HepG2 (cell line): ENCODE measurements at regions not wholly inside any gene's neighbourhood (a gene's known extent, or its start where the extent isn't known, plus 50 kb on each side); places are given as distances from the start of the nearest gene placed in this dataset.

Experiments used
- ATAC-seq: fragments of 200-7000 bp; cut with Tn5 transposase; 3 replicates; pipeline ENCODE4 v1.9.1; 2020; ENCODE audit warnings: mild to moderate bottlenecking, moderate library complexity
- BruUV-seq: library from RNA; stranded (reverse); fragments of 400-500 nt; replicated peaks from 2 replicates; lab custom pipeline; 2021; lab: Mats Ljungman, UMichigan
- CTCF ChIA-PET: fragments of 300-600 bp; formaldehyde crosslinking; extraction: SDS; loops from one replicate; lab custom pipeline; 2021; ENCODE audit warnings: low total read pairs, inconsistent platforms, low intra/inter-chr PET ratio; lab: Yijun Ruan, JAX
- POLR2A ChIA-PET: fragments of 350-600 bp; sonication (Branson Sonifier 250); formaldehyde crosslinking; loops from one replicate; lab custom pipeline; 2020; ENCODE audit warnings: antibody characterized with exemption, inconsistent platforms; lab: Yijun Ruan, JAX
- DNase-seq: peaks from one replicate; pipeline ENCODE4 v3.0.0-alpha.2; 2015; ENCODE audit warnings: low spot score
- FAIRE-seq: peaks from 3 replicates; lab custom pipeline; 2011; peaks lifted over from hg19 to GRCh38; lab: Jason Lieb, UNC
- H2AFZ ChIP-seq: one replicate; pipeline ENCODE4 v1.6.1; 2011; ENCODE audit warnings: low read length, inconsistent platforms
- H3K27ac ChIP-seq: fragments of 300-600 bp; 3 replicates; pipeline ENCODE4 v1.8.0; 2011; ENCODE audit warnings: mixed run types, mild to moderate bottlenecking, mixed read lengths, low read length, inconsistent platforms; ENCODE audit not compliant: insufficient read depth; ENCODE audit errors: extremely low read length
- H3K27me3 ChIP-seq, 2 experiments: fragments of 200-600 bp in 1 of 2; 2 replicates in 1 of 2; 3 replicates in 1 of 2; pipeline versions ENCODE4 v1.6.0 to v1.8.0; 2011; ENCODE audit warnings: low read length in 2 of 2, mild to moderate bottlenecking in 2 of 2, moderate library complexity in 2 of 2, inconsistent platforms in 1 of 2; ENCODE audit not compliant: insufficient read depth in 2 of 2, control insufficient read depth in 1 of 2
- H3K36me3 ChIP-seq, 2 experiments: fragments of 200-600 bp in 1 of 2; replicated peaks in 1 of 2; 2 replicates in 1 of 2; 3 replicates in 1 of 2; pipeline versions ENCODE4 v1.5.1 to v1.8.0; 2011; ENCODE audit warnings: low read length in 2 of 2, inconsistent platforms in 1 of 2; ENCODE audit not compliant: insufficient read depth in 2 of 2, control insufficient read depth in 1 of 2
- H3K4me1 ChIP-seq: 2 replicates; pipeline ENCODE4 v1.5.1; 2012; ENCODE audit warnings: low read length, inconsistent platforms; ENCODE audit not compliant: insufficient read depth
- H3K4me2 ChIP-seq: 2 replicates; pipeline ENCODE4 v1.6.0; 2011; ENCODE audit warnings: low read depth, low read length, inconsistent platforms
- H3K4me3 ChIP-seq, 3 experiments: fragments of 200-600 bp in 1 of 3; sonication (generic), shearing (Covaris generic) in 1 of 3; replicated peaks in 1 of 3; 2 replicates each; pipeline ENCODE4 v1.5.1; 2011 to 2016; ENCODE audit warnings: low read length in 3 of 3, inconsistent platforms in 2 of 3, low read depth in 2 of 3, mild to moderate bottlenecking in 2 of 3, control low read depth in 1 of 3, mixed read lengths in 1 of 3; ENCODE audit not compliant: insufficient read depth in 1 of 3
- H3K79me2 ChIP-seq: one replicate; pipeline ENCODE4 v1.6.1; 2011; ENCODE audit warnings: low read length, inconsistent platforms; ENCODE audit not compliant: insufficient read depth
- H3K9ac ChIP-seq: 2 replicates; pipeline ENCODE4 v1.6.0; 2011; ENCODE audit warnings: mild to moderate bottlenecking, low read depth, low read length, inconsistent platforms; ENCODE audit not compliant: insufficient read depth
- H3K9me3 ChIP-seq: 2 replicates; pipeline ENCODE4 v1.5.1; 2012; ENCODE audit warnings: mild to moderate bottlenecking, low read length
- H4K20me1 ChIP-seq: 2 replicates; pipeline ENCODE4 v1.6.0; 2011; ENCODE audit warnings: inconsistent platforms, mild to moderate bottlenecking, low read length, moderate library complexity; ENCODE audit not compliant: insufficient read depth
- HES4 ChIP-seq: sonication (generic); formaldehyde crosslinking; IDR thresholded peaks from 2 replicates; pipeline ENCODE4 v1.9.0; 2021; ENCODE audit warnings: mild to moderate bottlenecking, missing genetic modification reagents, borderline replicate concordance
- HMG20A ChIP-seq: IDR thresholded peaks from 2 replicates; pipeline ENCODE4 v1.6.1; 2016; ENCODE audit warnings: borderline replicate concordance
- HOXA5 ChIP-seq: sonication (generic); formaldehyde crosslinking; IDR thresholded peaks from 2 replicates; pipeline ENCODE4 v1.4.0; 2020; ENCODE audit warnings: missing genetic modification reagents
- JUND ChIP-seq: sonication (generic); formaldehyde crosslinking; IDR thresholded peaks from 2 replicates; pipeline ENCODE4 v1.8.0; 2022; ENCODE audit warnings: mild to moderate bottlenecking, missing genetic modification reagents
- KLF16 ChIP-seq, 2 experiments: sonication (generic) in 1 of 2; formaldehyde crosslinking in 1 of 2; IDR thresholded peaks; 2 replicates each; pipeline versions ENCODE4 v1.6.1 to v1.8.0; 2016 to 2023; ENCODE audit warnings: missing genetic modification reagents in 2 of 2, missing compliant biosample characterization in 1 of 2
- PPARG ChIP-seq: conservative IDR thresholded peaks from 2 replicates; pipeline ENCODE4 v1.6.1; 2016; ENCODE audit warnings: missing biosample characterization, missing genetic modification reagents
- RFXAP ChIP-seq: sonication (generic); formaldehyde crosslinking; IDR thresholded peaks from 2 replicates; pipeline ENCODE4 v1.4.0; 2020; ENCODE audit warnings: missing genetic modification reagents, borderline replicate concordance
- SALL1 ChIP-seq: sonication (generic); formaldehyde crosslinking; IDR thresholded peaks from 2 replicates; pipeline ENCODE4 v1.8.0; 2022; ENCODE audit warnings: mild to moderate bottlenecking, missing genetic modification reagents
- STAG1 ChIP-seq: sonication (generic); formaldehyde crosslinking; IDR thresholded peaks from 2 replicates; pipeline ENCODE4 v1.4.0; 2020; ENCODE audit warnings: missing genetic modification reagents
- TEAD3 ChIP-seq: optimal IDR thresholded peaks from 2 replicates; pipeline ENCODE3; 2016; ENCODE audit warnings: borderline replicate concordance
- ZNF180 ChIP-seq: sonication (generic); formaldehyde crosslinking; IDR thresholded peaks from 2 replicates; pipeline ENCODE4 v1.4.0; 2020; ENCODE audit warnings: low read depth, missing genetic modification reagents, borderline replicate concordance
- ZNF839 ChIP-seq: sonication (generic); formaldehyde crosslinking; IDR thresholded peaks from 2 replicates; pipeline ENCODE4 v1.4.0; 2020; ENCODE audit warnings: missing genetic modification reagents, mild to moderate bottlenecking, borderline replicate concordance
- WGBS: methylation state at CpG from one replicate; pipeline ENCODE4 v1.1.6; 2017; ENCODE audit warnings: low lambda C conversion rate; 5-methylcytosine and 5-hydroxymethylcytosine counted together
- in situ Hi-C: cut with HindIII; loops from 2 replicates; pipeline ENCODE4 v1.10.0; 2017; ENCODE audit warnings: low pct_unique_long_range_greater_than_20kb; ENCODE audit not compliant: extremely low pct_ligation_motif_present
- intact Hi-C: fragments of 100-400 bp; cut with micrococcal nuclease; formaldehyde crosslinking; loops from one replicate; pipeline ENCODE4 v1.10.0; 2022; ENCODE audit not compliant: unreplicated experiment
- TF ChIP-seq, protein P1 (sequence below): sonication (generic); formaldehyde crosslinking; IDR thresholded peaks from 2 replicates; pipeline ENCODE4 v1.4.0; 2020; ENCODE audit warnings: mild to moderate bottlenecking, missing genetic modification reagents
- TF ChIP-seq, protein P2 (sequence below), 2 experiments: sonication (generic) in 1 of 2; formaldehyde crosslinking in 1 of 2; IDR thresholded peaks; 2 replicates each; pipeline versions ENCODE4 v1.4.0 to v1.6.1; 2018 to 2020; ENCODE audit warnings: missing genetic modification reagents in 2 of 2, borderline replicate concordance in 1 of 2, low read depth in 1 of 2, mild to moderate bottlenecking in 1 of 2, missing biosample characterization in 1 of 2
- TF ChIP-seq, protein P3 (sequence below): sonication (generic); formaldehyde crosslinking; IDR thresholded peaks from 2 replicates; pipeline ENCODE4 v1.8.0; 2022; ENCODE audit warnings: missing genetic modification reagents, mild to moderate bottlenecking, moderate library complexity, borderline replicate concordance

DNA sequence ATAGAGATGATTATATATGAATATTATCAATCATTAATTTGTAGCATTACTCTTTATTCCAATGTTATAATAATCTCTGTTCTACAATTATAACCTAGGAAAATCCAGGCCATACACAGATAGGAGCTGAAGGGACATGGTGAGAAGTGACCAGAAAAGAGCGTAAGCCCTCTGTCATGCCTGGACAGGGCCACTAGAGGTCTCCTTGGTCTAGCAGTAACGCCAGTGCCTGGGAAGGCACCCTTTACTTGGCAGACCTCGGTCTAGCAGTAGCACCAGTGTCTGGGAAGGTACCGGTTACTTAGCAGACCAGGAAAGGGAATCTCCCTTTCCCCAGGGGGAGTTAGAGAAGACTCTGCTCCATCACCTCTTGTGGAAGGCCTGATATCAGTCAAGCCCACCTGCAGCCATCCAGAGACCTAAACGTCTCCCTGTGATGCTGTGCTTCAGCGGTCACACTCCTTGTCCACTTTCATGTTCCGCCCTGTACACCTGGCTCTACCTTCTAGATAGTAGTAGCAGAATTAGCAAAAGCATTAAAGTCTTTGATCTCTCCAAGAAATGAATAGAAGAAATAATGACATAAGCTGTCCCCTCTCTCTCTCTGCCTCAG is 447.5 kb upstream of the FSIP2 start:
- Histone ChIP-seq H3K9ac (no peak overlapping the region), H3K79me2 (no peaks in the 10 kb centered on the region), H3K27me3 (no peaks in the 10 kb centered on the region), H3K4me1 (peaks cover 10% of the 10 kb centered on the region), H3K4me2 (0 out of 2 replicates have a peak overlapping the region, but pooled peaks have one; percentile 26), H3K36me3 (no peaks in the 10 kb centered on the region), H4K20me1 (no peaks in the 10 kb centered on the region), H3K4me3 (no peak overlapping the region), H2AFZ (no peak overlapping the region), H3K9me3 (no peaks in the 10 kb centered on the region), H3K27ac (no peak overlapping the region)
- POLR2A ChIA-PET: no interaction called here
- BruUV-seq: no TSS peak
- FAIRE-seq: peak; percentile 64
- intact Hi-C loops (loop anchor here (1.0 to 5.0 kb wide), 4 partner anchors 231 to 1169 kb away; partner anchors contain the start of gene FSIP2), in situ Hi-C loops (loop anchor here (25.0 kb wide), 1 partner anchor 1171 kb away; no protein-coding TSS in a partner anchor)
- WGBS: 31% methylated on average over 6 of the region's 7 CpGs
- peak; percentile 64 for DNase-seq
- CTCF ChIA-PET: interaction anchor here (0.9 to 1.8 kb wide), 3 partner anchors 448 to 1169 kb away, joined by 4 to 10 read pairs (median 4); partner anchors contain the start of gene FSIP2
- ATAC-seq: peak; percentile 100
- no peak for TF ChIP-seq HES4 (CRISPR knock-in tag)
- no peak for TF ChIP-seq ZNF180 (CRISPR knock-in tag)
- TF ChIP-seq PPARG (CRISPR knock-in tag): no peak
- no peak for TF ChIP-seq JUND (CRISPR knock-in tag)
- TF ChIP-seq TEAD3 (CRISPR knock-in tag): peak; percentile 28
- TF ChIP-seq HMG20A (CRISPR knock-in tag): no peak
- no peak for TF ChIP-seq ZNF839 (CRISPR knock-in tag)
- TF ChIP-seq, protein P1, sequence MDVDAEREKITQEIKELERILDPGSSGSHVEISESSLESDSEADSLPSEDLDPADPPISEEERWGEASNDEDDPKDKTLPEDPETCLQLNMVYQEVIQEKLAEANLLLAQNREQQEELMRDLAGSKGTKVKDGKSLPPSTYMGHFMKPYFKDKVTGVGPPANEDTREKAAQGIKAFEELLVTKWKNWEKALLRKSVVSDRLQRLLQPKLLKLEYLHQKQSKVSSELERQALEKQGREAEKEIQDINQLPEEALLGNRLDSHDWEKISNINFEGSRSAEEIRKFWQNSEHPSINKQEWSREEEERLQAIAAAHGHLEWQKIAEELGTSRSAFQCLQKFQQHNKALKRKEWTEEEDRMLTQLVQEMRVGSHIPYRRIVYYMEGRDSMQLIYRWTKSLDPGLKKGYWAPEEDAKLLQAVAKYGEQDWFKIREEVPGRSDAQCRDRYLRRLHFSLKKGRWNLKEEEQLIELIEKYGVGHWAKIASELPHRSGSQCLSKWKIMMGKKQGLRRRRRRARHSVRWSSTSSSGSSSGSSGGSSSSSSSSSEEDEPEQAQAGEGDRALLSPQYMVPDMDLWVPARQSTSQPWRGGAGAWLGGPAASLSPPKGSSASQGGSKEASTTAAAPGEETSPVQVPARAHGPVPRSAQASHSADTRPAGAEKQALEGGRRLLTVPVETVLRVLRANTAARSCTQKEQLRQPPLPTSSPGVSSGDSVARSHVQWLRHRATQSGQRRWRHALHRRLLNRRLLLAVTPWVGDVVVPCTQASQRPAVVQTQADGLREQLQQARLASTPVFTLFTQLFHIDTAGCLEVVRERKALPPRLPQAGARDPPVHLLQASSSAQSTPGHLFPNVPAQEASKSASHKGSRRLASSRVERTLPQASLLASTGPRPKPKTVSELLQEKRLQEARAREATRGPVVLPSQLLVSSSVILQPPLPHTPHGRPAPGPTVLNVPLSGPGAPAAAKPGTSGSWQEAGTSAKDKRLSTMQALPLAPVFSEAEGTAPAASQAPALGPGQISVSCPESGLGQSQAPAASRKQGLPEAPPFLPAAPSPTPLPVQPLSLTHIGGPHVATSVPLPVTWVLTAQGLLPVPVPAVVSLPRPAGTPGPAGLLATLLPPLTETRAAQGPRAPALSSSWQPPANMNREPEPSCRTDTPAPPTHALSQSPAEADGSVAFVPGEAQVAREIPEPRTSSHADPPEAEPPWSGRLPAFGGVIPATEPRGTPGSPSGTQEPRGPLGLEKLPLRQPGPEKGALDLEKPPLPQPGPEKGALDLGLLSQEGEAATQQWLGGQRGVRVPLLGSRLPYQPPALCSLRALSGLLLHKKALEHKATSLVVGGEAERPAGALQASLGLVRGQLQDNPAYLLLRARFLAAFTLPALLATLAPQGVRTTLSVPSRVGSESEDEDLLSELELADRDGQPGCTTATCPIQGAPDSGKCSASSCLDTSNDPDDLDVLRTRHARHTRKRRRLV (CRISPR knock-in tag): no peak
- TF ChIP-seq, protein P2, sequence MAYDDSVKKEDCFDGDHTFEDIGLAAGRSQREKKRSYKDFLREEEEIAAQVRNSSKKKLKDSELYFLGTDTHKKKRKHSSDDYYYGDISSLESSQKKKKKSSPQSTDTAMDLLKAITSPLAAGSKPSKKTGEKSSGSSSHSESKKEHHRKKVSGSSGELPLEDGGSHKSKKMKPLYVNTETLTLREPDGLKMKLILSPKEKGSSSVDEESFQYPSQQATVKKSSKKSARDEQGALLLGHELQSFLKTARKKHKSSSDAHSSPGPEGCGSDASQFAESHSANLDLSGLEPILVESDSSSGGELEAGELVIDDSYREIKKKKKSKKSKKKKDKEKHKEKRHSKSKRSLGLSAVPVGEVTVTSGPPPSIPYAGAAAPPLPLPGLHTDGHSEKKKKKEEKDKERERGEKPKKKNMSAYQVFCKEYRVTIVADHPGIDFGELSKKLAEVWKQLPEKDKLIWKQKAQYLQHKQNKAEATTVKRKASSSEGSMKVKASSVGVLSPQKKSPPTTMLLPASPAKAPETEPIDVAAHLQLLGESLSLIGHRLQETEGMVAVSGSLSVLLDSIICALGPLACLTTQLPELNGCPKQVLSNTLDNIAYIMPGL (CRISPR knock-in tag; IDR thresholded peaks at IDR 0.05; ENCODE audit: borderline replicate concordance in 1 of 2, low read depth in 1 of 2): no peak
- peak; percentile 79 for TF ChIP-seq STAG1 (CRISPR knock-in tag)
- TF ChIP-seq, protein P3, sequence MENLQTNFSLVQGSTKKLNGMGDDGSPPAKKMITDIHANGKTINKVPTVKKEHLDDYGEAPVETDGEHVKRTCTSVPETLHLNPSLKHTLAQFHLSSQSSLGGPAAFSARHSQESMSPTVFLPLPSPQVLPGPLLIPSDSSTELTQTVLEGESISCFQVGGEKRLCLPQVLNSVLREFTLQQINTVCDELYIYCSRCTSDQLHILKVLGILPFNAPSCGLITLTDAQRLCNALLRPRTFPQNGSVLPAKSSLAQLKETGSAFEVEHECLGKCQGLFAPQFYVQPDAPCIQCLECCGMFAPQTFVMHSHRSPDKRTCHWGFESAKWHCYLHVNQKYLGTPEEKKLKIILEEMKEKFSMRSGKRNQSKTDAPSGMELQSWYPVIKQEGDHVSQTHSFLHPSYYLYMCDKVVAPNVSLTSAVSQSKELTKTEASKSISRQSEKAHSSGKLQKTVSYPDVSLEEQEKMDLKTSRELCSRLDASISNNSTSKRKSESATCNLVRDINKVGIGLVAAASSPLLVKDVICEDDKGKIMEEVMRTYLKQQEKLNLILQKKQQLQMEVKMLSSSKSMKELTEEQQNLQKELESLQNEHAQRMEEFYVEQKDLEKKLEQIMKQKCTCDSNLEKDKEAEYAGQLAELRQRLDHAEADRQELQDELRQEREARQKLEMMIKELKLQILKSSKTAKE (CRISPR knock-in tag): no peak
- no peak for TF ChIP-seq RFXAP
- 0 out of 2 replicates have a peak, but pooled peaks have one; percentile 13 for TF ChIP-seq SALL1
- TF ChIP-seq HOXA5: no peak
- no peak for TF ChIP-seq KLF16 (CRISPR knock-in tag; IDR thresholded peaks at IDR 0.05)
